ENCODE measurements at regions not wholly inside any gene's neighbourhood (a gene's known extent, or its start where the extent isn't known, plus 50 kb on each side); places are given as distances from the start of the nearest gene placed in this dataset.

DNA sequence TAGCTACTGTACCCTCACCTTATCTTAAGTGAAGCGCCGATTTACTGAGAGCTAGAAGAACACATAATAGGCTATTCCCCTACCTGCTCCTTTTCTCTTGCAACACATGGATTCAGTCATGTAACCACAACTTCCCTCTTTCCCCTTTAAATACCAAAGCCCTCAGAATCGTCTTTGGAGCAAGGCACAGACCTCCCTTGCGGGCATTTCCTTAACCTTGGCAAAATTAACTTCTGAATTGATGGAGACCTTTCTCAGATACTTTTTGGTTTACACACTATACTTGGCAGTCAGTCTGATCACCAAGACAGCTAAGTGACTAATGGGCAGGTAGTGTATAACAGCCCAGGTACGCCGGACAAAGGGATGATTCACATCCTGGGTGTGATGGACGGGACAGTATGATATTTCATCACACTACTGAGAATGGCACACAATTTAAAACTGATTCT, 72.7 kb upstream of the SEC61G start:
- Histone ChIP-seq H3K9me3 (ENCODE audit: control insufficient read depth, insufficient read depth, low read length) (peaks cover 4% of the 10 kb centered on the region; the same call in 1 of the 2 replicates), H3K4me2 (ENCODE audit: low read depth, low read length) (peak overlapping the region; percentile 50; the same call in 1 of the 2 replicates), H3K18ac (ENCODE audit: low read depth, low read length) (peak overlapping the region; percentile 87), H4K20me1 (ENCODE audit: insufficient read depth, low read length) (no peaks in the 10 kb centered on the region), H3K4me1 (ENCODE audit: control insufficient read depth, insufficient read depth, low read length) (peaks cover 5% of the 10 kb centered on the region), H3K14ac (replicated peaks; ENCODE audit: low read depth, low read length) (peak overlapping the region; percentile 45), H4K8ac (ENCODE audit: low read depth in 2 of 2, low read length in 2 of 2) (peak overlapping the region in 1 of 2 experiments; percentile 48; a peak in 1 of 4 replicates), H3K36me3 (ENCODE audit: control insufficient read depth, insufficient read depth, low read length) (no peaks in the 10 kb centered on the region), H2AK5ac (ENCODE audit: low read depth, low read length) (peak overlapping the region; percentile 5; the same call in 1 of the 2 replicates), H3K79me1 (ENCODE audit: low read depth in 1 of 2, low read length in 2 of 2) (no peaks in the 10 kb centered on the region), H4K91ac (ENCODE audit: insufficient read depth, low read depth, low read length) (peak overlapping the region; percentile 34), H2AK9ac (replicated peaks; ENCODE audit: low read depth, low read length, poor library complexity) (no peak overlapping the region), H4K5ac (ENCODE audit: low read depth, low read length) (no peak overlapping the region), H3K4me3 (ENCODE audit: insufficient read depth, low read depth, low read length) (no peak overlapping the region), H3K9ac (ENCODE audit: low read depth, low read length) (no peak overlapping the region), H3K27ac (ENCODE audit: insufficient read depth, low read length) (no peak overlapping the region), H2BK15ac (ENCODE audit: low read depth, low read length) (peak overlapping the region; percentile 48; the same call in 1 of the 3 replicates), H2AFZ (replicated peaks; ENCODE audit: low read length, poor library complexity) (no peak overlapping the region), H2BK20ac (ENCODE audit: low read depth, low read length) (peak overlapping the region; percentile 10), H3K56ac (ENCODE audit: extremely low read depth, insufficient read depth, low read length) (peak overlapping the region; percentile 51; the same call in 1 of the 2 replicates), H3K27me3 (ENCODE audit: control insufficient read depth, insufficient read depth, low read length) (no peaks in the 10 kb centered on the region), H2BK120ac (ENCODE audit: low read depth, low read length) (peak overlapping the region; percentile 30), H2BK5ac (ENCODE audit: low read depth, low read length, poor library complexity, severe bottlenecking) (peak overlapping the region; percentile 6), H3K23ac (ENCODE audit: low read depth, low read length) (0 out of 2 replicates have a peak overlapping the region, but pooled peaks have one; percentile 5), H3K4ac (ENCODE audit: low read depth, low read length) (peak overlapping the region; percentile 45), H3K9me1 (ENCODE audit: insufficient read depth, low read length) (peaks cover 5% of the 10 kb centered on the region; the same call in 1 of the 2 replicates)
- DNase-seq = no peak
- dilution Hi-C loops (cut with HindIII; ENCODE audit: low sequenced_read_pairs, unreplicated experiment) = no loop called here
- WGBS, 2 experiments (ENCODE audit: extremely low coverage in 2 of 2, insufficient read length in 1 of 2) = no CpG with 5 or more reads among the region's 7 CpGs
- CTCF ChIA-PET = no interaction called here
- intact Hi-C loops (cut with micrococcal nuclease) = no loop called here
- TF ChIP-seq BHLHE40 (IDR thresholded peaks at IDR 0.05; ENCODE audit: low read depth, low read length) (no peak), RAD21 (IDR thresholded peaks at IDR 0.05; ENCODE audit: low read length) (no peak), CEBPB (IDR thresholded peaks at IDR 0.05; ENCODE audit: low read depth, low read length) (no peak), MAZ (IDR thresholded peaks at IDR 0.05; ENCODE audit: borderline replicate concordance, low read depth, low read length) (no peak), NFE2L2 (IDR thresholded peaks at IDR 0.05; ENCODE audit: low read depth, low read length) (no peak), MAFK (IDR thresholded peaks at IDR 0.05; ENCODE audit: low read depth, low read length) (no peak), SMC3 (IDR thresholded peaks at IDR 0.05; ENCODE audit: low read depth, low read length) (no peak), RCOR1 (IDR thresholded peaks at IDR 0.05; ENCODE audit: insufficient replicate concordance, low read length) (no peak), RFX5 (IDR thresholded peaks at IDR 0.05; ENCODE audit: low read depth, low read length) (no peak), CHD1 (IDR thresholded peaks at IDR 0.05; ENCODE audit: low read depth, low read length) (no peak), POLR2A (IDR thresholded peaks at IDR 0.05; ENCODE audit: low read depth, low read length) (no peak), FOS (IDR thresholded peaks at IDR 0.05; ENCODE audit: low read depth, low read length) (no peak), MXI1 (IDR thresholded peaks at IDR 0.05; ENCODE audit: borderline replicate concordance, low read depth, low read length) (no peak)
- TF ChIP-seq, protein P1, sequence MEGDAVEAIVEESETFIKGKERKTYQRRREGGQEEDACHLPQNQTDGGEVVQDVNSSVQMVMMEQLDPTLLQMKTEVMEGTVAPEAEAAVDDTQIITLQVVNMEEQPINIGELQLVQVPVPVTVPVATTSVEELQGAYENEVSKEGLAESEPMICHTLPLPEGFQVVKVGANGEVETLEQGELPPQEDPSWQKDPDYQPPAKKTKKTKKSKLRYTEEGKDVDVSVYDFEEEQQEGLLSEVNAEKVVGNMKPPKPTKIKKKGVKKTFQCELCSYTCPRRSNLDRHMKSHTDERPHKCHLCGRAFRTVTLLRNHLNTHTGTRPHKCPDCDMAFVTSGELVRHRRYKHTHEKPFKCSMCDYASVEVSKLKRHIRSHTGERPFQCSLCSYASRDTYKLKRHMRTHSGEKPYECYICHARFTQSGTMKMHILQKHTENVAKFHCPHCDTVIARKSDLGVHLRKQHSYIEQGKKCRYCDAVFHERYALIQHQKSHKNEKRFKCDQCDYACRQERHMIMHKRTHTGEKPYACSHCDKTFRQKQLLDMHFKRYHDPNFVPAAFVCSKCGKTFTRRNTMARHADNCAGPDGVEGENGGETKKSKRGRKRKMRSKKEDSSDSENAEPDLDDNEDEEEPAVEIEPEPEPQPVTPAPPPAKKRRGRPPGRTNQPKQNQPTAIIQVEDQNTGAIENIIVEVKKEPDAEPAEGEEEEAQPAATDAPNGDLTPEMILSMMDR (conservative IDR thresholded peaks at IDR 0.05; ENCODE audit: low read depth, low read length) = no peak
- TF ChIP-seq, protein P2, sequence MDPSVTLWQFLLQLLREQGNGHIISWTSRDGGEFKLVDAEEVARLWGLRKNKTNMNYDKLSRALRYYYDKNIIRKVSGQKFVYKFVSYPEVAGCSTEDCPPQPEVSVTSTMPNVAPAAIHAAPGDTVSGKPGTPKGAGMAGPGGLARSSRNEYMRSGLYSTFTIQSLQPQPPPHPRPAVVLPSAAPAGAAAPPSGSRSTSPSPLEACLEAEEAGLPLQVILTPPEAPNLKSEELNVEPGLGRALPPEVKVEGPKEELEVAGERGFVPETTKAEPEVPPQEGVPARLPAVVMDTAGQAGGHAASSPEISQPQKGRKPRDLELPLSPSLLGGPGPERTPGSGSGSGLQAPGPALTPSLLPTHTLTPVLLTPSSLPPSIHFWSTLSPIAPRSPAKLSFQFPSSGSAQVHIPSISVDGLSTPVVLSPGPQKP (IDR thresholded peaks at IDR 0.05; ENCODE audit: borderline replicate concordance, low read depth, low read length) = no peak
- TF ChIP-seq, protein P3, sequence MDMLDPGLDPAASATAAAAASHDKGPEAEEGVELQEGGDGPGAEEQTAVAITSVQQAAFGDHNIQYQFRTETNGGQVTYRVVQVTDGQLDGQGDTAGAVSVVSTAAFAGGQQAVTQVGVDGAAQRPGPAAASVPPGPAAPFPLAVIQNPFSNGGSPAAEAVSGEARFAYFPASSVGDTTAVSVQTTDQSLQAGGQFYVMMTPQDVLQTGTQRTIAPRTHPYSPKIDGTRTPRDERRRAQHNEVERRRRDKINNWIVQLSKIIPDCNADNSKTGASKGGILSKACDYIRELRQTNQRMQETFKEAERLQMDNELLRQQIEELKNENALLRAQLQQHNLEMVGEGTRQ (IDR thresholded peaks at IDR 0.05; ENCODE audit: low read depth, low read length) = no peak
- POLR2A ChIA-PET (ENCODE audit: unreplicated experiment) = no interaction called here
- ATAC-seq (ENCODE audit: low read depth) = peak; percentile 37
- in situ Hi-C loops (cut with MboI; ENCODE audit: low sequenced_read_pairs) = no loop called here
- BruUV-seq (replicated peaks) = no TSS peak

Measured in IMR-90 (cell line).